ENCODE measurements at regions not wholly inside any gene's neighbourhood (a gene's known extent, or its start where the extent isn't known, plus 50 kb on each side); places are given as distances from the start of the nearest gene placed in this dataset.

DNA sequence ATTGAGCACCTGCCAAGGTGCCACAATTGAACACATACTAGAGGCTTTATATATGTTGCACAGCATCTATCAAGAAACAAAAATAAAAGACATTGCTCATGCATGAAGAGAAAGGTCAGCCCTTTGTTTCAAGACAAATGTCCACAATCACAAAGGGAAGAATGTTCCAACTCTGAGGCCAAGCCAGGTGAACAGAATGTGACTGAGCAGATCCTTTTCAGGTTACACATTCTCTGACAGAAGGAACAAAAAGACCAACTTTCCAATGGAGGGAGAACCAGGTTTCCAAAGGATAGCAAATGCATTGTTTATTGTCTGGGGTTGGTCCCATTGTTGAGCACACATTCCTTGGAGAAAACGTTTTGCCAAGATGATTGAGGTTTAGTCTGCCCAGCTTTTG lies 50.2 kb upstream of the FAM174B start:
- TF ChIP-seq, protein P1, sequence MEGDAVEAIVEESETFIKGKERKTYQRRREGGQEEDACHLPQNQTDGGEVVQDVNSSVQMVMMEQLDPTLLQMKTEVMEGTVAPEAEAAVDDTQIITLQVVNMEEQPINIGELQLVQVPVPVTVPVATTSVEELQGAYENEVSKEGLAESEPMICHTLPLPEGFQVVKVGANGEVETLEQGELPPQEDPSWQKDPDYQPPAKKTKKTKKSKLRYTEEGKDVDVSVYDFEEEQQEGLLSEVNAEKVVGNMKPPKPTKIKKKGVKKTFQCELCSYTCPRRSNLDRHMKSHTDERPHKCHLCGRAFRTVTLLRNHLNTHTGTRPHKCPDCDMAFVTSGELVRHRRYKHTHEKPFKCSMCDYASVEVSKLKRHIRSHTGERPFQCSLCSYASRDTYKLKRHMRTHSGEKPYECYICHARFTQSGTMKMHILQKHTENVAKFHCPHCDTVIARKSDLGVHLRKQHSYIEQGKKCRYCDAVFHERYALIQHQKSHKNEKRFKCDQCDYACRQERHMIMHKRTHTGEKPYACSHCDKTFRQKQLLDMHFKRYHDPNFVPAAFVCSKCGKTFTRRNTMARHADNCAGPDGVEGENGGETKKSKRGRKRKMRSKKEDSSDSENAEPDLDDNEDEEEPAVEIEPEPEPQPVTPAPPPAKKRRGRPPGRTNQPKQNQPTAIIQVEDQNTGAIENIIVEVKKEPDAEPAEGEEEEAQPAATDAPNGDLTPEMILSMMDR (IDR thresholded peaks at IDR 0.05; ENCODE audit: low read depth, low read length, missing control alignments) = no peak
- Histone ChIP-seq H3K4me3 (ENCODE audit: low read depth, low read length) (no peak overlapping the region), H3K27ac (no peak overlapping the region), H3K27me3 (replicated peaks) (no peaks in the 10 kb centered on the region), H3K36me3 (replicated peaks) (no peaks in the 10 kb centered on the region)
- in situ Hi-C loops (cut with HindIII; ENCODE audit: low pct_ligation_motif_present, low sequenced_read_pairs) = no loop called here
- DNase-seq = no peak

- H3K27me3 ChIP-seq (replicated peaks) = no peaks in the 10 kb centered on the region
- H3K36me3 ChIP-seq (replicated peaks) = no peaks in the 10 kb centered on the region
- H3K27ac ChIP-seq = no peak overlapping the region
- in situ Hi-C loops (cut with HindIII; ENCODE audit: low pct_ligation_motif_present, low sequenced_read_pairs) = no loop called here
- H3K4me3 ChIP-seq (ENCODE audit: low read depth, low read length) = no peak overlapping the region
- TF ChIP-seq, protein P1 (IDR thresholded peaks at IDR 0.05; ENCODE audit: low read depth, low read length, missing control alignments) = no peak
- no peak for DNase-seq
Observed at GRCh38 chr15:92706201-92706600, 50.6 kb upstream of the FAM174B start.

- no peak overlapping the region for H3K4me3 ChIP-seq (ENCODE audit: low read depth, low read length)
- no peak overlapping the region for H3K27ac ChIP-seq
- no peak for DNase-seq
- no peaks in the 10 kb centered on the region for H3K36me3 ChIP-seq (replicated peaks)
- H3K27me3 ChIP-seq (replicated peaks) = no peaks in the 10 kb centered on the region
- TF ChIP-seq, protein P1 (IDR thresholded peaks at IDR 0.05; ENCODE audit: low read depth, low read length, missing control alignments) = no peak
- in situ Hi-C loops (cut with HindIII; ENCODE audit: low pct_ligation_motif_present, low sequenced_read_pairs) = no loop called here
Observed at GRCh38 chr15:92707880-92708551, 52.4 kb upstream of the FAM174B start.

DNA sequence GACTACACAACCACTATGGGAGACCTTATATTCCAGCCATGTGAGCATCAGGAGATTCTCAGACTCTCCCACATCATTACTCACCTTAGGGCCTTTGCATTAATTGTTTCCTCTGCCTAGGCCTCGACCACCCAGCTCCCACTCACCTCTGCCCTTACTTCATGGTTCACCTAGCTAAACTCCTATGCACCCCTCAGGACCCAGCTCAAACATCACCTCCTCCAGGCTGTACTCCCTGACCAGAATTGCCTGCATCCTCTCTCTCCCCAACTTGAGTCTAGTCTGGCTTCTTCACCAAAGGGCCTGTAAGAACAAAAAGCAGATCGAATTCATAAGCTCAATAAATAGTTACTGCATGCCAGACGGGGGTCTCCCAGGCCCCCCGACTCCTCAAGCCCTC lies 53.1 kb upstream of the FAM174B start:
- DNase-seq = no peak
- no peaks in the 10 kb centered on the region for H3K27me3 ChIP-seq (replicated peaks)
- no peaks in the 10 kb centered on the region for H3K36me3 ChIP-seq (replicated peaks)
- H3K27ac ChIP-seq = no peak overlapping the region
- TF ChIP-seq, protein P1 (IDR thresholded peaks at IDR 0.05; ENCODE audit: low read depth, low read length, missing control alignments) = no peak
- in situ Hi-C loops (cut with HindIII; ENCODE audit: low pct_ligation_motif_present, low sequenced_read_pairs) = no loop called here
- H3K4me3 ChIP-seq (ENCODE audit: low read depth, low read length) = no peak overlapping the region

GRCh38 chr15:92709110-92709790 lies 53.7 kb upstream of the FAM174B start:
- H3K36me3 ChIP-seq (replicated peaks) = no peaks in the 10 kb centered on the region
- in situ Hi-C loops (cut with HindIII; ENCODE audit: low pct_ligation_motif_present, low sequenced_read_pairs) = no loop called here
- H3K27me3 ChIP-seq (replicated peaks) = no peaks in the 10 kb centered on the region
- TF ChIP-seq, protein P1 (IDR thresholded peaks at IDR 0.05; ENCODE audit: low read depth, low read length, missing control alignments) = no peak
- no peak overlapping the region for H3K27ac ChIP-seq
- no peak for DNase-seq
- H3K4me3 ChIP-seq (ENCODE audit: low read depth, low read length) = no peak overlapping the region

Measured in brain microvascular endothelial cell (primary cell).